Stimulated activated CD4-positive, alpha-beta T cell treated with anti-CD3 and anti-CD28 coated beads, Interleukin-1b, Interleukin-23, amount 100 ng/mL, for 48 hours (primary cell): ENCODE measurements at regions not wholly inside any gene's neighbourhood (a gene's known extent, or its start where the extent isn't known, plus 50 kb on each side); places are given as distances from the start of the nearest gene placed in this dataset.
"Not testable (repeated sequence)": the region's sequence is repeated elsewhere in the genome, so short reads cannot be mapped to it uniquely, and the experiment has no call there.

ENCODE experiments used
- DNase-seq: peaks from one replicate; pipeline ENCODE4 v3.0.0-alpha.2; 2020

DNA sequence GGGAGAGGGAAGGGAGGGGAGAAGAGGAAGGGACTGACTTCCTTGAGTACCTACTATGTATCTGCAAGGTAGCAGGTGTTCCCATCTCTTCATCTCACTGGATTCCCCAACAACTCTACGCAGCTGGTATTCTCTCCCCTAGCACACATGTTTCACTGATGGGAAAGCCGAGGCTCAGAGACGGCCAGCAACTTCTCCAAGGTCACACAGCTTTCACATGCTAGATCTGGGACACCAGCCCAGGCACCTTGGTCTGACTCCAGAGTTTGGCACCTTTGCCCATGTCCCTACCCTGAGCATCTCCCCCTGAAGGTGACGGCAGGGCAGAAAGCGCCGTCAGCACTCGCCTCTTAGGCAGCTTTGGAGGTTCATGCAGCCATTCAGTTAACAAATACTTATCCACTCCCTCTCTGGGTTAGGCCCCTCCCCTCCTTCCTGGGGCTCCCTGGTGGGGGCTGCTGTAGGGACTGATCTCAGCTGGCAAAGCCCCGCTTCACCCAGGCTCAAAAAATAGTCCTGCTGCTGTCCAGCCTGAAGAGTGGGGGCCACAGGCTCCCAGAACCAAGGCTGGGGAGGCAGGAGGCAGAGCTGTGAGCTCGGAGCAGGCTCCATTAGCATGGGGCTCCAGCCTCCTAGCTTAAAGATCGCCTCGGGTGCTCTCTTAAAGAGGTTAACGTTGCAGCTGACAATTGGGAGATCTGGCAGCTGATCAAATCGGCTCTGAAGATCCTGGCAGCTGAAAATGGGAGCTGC is 79.4 kb downstream of the IGLL1 start:
- DNase-seq = no peak

DNA sequence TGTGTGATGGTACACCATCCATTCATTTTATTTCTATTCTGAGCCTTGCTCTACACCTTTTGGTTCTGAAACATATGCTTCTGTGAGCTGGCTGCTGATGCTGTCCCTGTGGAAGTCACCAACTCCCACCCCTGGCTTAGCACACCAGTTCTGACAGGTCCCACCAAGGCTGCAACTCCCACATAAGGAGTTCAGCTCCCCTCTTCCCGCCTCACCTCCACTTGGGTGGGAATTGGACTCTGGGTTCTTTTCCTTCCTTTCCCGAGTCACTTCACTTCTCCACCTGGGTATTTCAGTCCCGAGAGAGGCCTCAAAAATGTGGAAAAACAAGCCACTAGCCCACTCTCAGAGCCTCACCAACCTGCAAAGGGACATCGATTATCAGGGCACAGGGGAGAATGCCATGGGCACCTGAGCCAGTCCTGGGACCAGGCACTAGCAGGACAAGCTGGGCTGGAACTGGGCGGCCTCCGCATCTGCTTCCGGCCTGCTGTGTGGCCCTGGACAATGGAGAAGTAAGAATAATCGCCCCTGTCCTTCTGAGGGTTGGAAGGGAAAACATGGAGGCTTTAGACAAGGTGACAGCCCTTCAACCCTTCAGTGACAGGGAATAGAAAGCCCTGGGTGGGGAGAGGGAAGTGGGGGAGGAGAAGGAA is 80.1 kb downstream of the IGLL1 start:
- no peak for DNase-seq

GRCh38 chr22:23498811-23499798 is 81.0 kb downstream of the IGLL1 start:
- DNase-seq = no peak

GRCh38 chr22:23497889-23498288 is 82.2 kb downstream of the IGLL1 start:
- not testable (repeated sequence) for DNase-seq

- no peak for DNase-seq
These were observed 82.8 kb downstream of the IGLL1 start for GRCh38 chr22:23497016-23497885.

- no peak for DNase-seq
These were observed 83.7 kb downstream of the IGLL1 start for GRCh38 chr22:23496445-23496833.

GRCh38 chr22:23495614-23496444 is 84.3 kb downstream of the IGLL1 start:
- no peak for DNase-seq

- DNase-seq = no peak
These were observed 85.2 kb downstream of the IGLL1 start for GRCh38 chr22:23494930-23495266.

GRCh38 chr22:23485490-23485889 is 94.6 kb downstream of the IGLL1 start:
- DNase-seq = no peak

GRCh38 chr22:23484651-23485050 is 95.4 kb downstream of the IGLL1 start:
- DNase-seq = no peak

DNA sequence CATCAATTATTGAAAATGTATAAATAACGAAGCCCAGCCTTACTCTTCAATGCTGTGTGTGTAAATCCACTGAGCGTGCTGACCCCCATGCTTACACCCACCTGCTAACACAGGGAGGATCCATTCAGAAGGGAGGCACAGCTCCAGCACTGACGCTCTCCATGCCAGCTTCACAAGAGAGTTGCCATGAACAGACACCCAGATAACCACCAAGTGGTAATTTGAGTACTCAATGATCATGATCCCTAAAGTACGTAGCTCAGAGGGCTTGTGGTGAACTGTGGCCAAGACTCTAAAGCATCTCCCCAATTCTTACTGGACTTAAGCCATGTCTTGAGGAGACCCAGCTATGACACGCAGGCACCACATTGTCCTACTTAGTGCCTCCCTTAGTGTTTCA is 98.7 kb downstream of the IGLL1 start:
- no peak for DNase-seq

GRCh38 chr22:23478175-23478574 is 101.9 kb downstream of the IGLL1 start:
- DNase-seq = no peak

DNA sequence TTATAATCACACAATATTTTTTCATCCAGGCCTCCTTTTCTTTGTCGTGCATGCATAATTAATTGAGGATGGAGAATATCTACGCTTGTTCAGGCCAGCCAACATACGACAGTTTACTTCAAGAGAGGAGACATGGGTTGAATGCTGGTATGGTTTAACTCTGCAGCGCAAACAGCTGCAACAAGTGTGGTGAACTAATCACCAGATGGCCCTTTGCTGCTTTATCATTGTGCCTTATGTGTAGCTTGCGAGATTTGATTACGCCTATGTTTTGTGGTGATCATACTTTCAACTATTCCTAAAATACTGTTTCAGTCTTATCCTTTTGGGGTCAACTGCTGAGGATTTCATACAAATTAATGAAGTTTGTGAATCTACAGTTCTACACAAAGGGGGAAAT is 105.6 kb downstream of the IGLL1 start:
- not testable (repeated sequence) for DNase-seq

DNA sequence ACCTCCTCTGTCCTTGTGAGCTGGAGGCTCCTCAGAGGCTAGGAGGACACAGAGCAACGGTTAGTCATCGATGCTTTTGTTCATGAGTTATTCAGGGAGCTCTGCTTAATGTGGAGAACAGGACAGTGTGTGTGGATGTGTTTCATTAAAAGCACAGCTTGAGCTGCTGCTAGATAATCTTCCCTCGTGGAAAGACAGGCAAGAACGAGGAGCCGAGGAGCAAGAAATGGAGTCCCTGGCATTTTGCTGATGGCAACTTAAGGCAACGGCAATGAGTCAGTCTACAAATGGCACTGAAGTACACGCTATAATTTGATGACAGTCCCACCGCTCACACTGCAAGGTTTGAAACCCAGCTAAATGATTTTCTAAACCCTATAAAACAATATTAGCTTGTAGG is 106.2 kb downstream of the IGLL1 start:
- DNase-seq = no peak

GRCh38 chr22:23472376-23472775 is 107.7 kb downstream of the IGLL1 start:
- not testable (repeated sequence) for DNase-seq

DNA sequence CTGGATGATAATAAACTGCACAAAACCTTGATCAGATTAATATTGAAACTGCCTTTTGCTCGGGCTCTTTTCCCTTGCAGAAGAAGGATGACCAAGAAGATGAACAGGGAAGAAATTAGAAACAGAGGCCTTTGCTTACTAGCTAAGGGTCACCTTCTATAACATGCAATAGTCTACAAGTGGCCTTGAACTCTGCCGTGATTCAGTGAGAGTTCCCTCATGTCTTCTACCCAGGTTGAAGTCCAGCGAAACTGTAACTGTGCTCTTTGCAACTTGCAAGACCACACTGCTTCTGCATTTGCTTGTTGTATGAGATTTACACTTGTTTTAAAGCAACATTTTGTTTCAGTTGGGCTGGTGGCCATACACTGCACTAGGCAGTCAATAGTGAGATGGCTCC is 108.4 kb downstream of the IGLL1 start:
- DNase-seq = no peak

GRCh38 chr22:23470811-23471389 is 109.2 kb downstream of the IGLL1 start:
- no peak for DNase-seq

DNA sequence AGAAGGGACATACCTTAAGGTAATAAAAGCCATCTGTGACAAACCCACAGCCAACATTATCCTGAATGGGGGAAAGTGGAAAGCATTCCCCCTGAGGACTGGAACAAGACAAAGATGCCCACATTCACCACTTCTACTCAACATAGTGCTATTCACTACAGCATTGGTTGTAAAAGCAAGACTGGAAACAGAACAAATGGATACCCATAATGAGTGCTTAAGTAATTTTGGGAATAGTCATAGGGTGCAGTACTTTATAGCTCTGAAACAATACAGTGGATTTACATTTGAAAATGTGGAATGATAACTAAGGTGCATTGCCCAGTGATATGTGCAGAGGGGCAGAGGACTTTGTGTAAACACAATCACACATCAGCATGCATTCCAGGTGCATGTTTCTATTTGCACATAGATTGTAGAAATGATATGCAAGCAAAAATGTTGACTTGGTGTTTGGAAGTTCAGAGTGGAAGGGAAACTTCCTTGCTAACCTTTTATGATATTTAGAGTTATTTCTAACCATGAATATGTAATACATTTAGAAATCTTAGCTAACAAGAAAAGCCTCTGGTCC is 112.3 kb downstream of the IGLL1 start:
- DNase-seq = no peak

DNA sequence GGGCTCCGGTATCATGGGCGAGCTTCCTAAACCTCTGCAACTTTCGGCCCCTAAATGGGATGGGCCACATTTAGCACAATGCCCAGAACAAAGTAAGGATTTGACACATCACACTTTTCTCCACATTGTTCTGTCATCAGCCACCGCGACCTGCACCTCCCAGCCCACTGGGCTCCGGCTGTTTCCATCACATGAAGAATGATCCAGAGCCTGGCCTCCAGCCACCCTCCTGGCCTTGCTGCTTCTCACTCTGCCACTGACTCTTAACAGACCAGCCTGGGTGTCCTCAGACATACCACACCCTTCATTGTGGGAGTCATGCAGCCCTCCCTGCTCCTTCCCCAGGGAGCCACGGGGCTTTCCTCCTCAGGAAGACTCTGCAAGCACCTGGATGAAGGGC is 113.7 kb downstream of the IGLL1 start:
- DNase-seq = no peak

GRCh38 chr22:23464796-23465195 is 115.3 kb downstream of the IGLL1 start:
- not testable (repeated sequence) for DNase-seq

GRCh38 chr22:23460517-23461031 is 119.5 kb downstream of the IGLL1 start:
- DNase-seq = not testable (repeated sequence)
